ENCODE measurements at regions not wholly inside any gene's neighbourhood (a gene's known extent, or its start where the extent isn't known, plus 50 kb on each side); places are given as distances from the start of the nearest gene placed in this dataset.

DNA sequence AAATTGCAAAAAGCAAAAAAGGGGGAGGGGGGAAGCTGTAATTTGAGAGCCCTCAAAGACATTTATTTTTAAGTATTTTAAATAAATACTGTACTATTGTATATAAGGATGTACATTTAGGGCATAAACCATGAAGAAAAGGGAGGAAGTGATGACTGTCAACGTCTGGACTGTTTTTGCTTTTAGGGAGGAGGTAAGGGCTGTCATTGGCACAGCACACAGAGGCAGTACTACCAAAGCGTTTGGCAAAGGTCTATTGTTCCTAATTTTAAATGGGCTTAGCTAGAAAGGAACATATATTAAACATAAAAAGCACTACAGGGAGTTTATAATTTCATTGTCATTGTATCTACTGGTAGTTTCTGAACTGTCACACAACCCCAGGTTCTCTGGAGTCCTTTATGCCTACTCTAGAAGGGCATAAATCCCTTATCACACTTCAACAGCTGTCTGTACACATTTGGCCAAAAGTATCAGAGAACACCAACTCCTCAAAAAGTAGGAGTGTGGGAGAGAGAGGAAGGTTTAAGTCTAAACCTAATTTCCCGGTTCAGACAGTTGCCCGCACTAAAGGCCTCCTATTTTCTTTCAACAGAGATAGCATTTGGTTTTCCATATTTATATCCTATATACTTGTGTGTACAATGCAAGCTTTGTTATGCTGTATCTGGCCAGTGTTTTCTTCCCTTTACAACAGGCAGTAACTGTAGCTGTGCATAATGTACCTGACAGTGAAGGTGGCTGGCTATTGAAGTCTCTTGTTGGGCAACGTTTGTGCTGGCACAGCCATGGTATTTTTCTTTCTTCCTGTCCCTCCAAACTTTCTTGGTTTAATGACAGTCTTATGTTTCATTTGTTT is 406.2 kb downstream of the KLF5 start:
- H3K4me3 ChIP-seq (ENCODE audit: low read depth, low read length) = no peak overlapping the region
- no peak for DNase-seq (ENCODE audit: low read depth)
- TF ChIP-seq, protein P1, sequence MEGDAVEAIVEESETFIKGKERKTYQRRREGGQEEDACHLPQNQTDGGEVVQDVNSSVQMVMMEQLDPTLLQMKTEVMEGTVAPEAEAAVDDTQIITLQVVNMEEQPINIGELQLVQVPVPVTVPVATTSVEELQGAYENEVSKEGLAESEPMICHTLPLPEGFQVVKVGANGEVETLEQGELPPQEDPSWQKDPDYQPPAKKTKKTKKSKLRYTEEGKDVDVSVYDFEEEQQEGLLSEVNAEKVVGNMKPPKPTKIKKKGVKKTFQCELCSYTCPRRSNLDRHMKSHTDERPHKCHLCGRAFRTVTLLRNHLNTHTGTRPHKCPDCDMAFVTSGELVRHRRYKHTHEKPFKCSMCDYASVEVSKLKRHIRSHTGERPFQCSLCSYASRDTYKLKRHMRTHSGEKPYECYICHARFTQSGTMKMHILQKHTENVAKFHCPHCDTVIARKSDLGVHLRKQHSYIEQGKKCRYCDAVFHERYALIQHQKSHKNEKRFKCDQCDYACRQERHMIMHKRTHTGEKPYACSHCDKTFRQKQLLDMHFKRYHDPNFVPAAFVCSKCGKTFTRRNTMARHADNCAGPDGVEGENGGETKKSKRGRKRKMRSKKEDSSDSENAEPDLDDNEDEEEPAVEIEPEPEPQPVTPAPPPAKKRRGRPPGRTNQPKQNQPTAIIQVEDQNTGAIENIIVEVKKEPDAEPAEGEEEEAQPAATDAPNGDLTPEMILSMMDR (IDR thresholded peaks at IDR 0.05; ENCODE audit: insufficient read depth, low read depth, low read length, missing control alignments) = no peak

DNA sequence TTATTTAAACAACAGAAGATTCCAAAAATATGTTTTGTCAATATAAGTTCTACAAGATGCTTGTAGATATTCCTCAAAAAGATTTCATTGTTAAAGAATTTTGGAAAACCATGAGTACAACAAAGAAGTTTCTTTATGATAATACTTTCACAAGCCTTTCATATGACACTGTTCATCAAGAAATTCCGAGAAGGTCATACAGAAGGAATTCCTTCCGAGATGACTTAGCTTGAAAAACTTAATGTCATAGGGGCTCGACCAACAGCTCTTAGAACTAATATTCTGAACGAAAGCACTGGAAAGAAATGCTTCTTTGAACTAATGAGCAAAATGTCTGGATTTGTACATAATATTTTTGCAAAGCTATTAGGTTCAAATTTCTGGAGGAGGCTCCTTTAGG is 403.4 kb downstream of the KLF5 start:
- DNase-seq (ENCODE audit: low read depth) = no peak

DNA sequence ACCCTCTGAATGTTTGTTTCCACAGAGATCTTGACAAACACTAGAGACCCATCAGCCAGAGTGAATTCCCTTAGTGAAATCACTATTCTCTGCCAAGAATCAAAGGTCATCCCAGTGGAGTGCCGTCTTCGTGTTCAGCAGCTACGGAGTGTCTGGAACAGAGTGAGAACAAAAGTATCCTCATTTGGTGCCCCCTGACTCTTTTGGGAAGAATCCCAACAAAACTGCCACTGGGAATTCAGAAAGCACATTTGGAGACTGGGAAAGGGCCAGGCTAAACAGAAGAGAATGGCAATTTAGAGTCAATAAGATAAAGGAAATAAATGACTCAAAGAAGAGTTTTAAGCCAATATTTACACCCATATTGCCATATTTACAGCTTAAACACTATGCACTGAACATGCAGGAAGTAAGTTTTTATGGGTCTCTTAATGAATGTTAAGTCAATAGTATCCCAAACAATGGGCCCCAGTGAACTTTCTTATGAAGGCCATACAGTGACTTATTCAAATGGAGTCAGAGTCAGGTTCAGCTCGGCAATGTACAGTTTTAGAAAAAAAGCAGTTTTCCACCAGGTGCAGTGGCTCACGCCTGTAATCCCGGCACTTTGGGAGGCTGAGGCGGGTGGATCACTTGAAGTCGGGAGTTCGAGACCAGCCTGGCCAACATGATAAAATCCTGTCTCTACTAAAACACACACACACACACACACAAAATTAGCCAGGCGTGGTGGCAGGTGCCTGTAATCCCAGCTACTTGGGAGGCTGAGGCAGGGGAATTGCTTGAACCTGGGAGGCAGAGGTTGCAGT is 392.6 kb downstream of the KLF5 start:
- no peak overlapping the region for H3K4me3 ChIP-seq (ENCODE audit: low read depth, low read length)
- TF ChIP-seq, protein P1 (IDR thresholded peaks at IDR 0.05; ENCODE audit: insufficient read depth, low read depth, low read length, missing control alignments) = no peak
- DNase-seq (ENCODE audit: low read depth) = no peak

More for the DNA sequence above, 403.4 kb downstream of the KLF5 start:
- H3K4me3 ChIP-seq (ENCODE audit: low read depth, low read length) = no peak overlapping the region
- TF ChIP-seq, protein P1 (IDR thresholded peaks at IDR 0.05; ENCODE audit: insufficient read depth, low read depth, low read length, missing control alignments) = no peak

DNA sequence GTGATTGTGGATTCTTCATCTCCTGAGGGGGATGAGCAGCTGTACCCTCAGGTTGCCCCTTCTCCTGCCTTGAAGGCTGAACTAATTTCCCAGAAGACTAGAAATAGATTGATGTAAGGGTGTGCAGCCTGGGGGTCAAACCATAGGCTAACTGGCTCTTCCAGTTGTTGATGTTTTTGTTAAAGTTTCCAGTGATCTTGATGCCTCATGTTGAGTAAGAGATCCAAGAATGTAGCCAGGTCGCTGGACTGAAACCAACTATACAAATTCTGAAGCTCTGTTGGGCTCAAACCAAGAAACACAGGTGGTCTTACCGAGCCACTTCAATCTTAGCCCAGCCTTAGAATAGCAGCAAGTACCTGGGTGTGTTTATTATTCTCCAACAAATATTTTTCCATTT is 391.8 kb downstream of the KLF5 start:
- DNase-seq (ENCODE audit: low read depth) = no peak
- TF ChIP-seq, protein P1 (IDR thresholded peaks at IDR 0.05; ENCODE audit: insufficient read depth, low read depth, low read length, missing control alignments) = no peak
- H3K4me3 ChIP-seq (ENCODE audit: low read depth, low read length) = no peak overlapping the region

DNA sequence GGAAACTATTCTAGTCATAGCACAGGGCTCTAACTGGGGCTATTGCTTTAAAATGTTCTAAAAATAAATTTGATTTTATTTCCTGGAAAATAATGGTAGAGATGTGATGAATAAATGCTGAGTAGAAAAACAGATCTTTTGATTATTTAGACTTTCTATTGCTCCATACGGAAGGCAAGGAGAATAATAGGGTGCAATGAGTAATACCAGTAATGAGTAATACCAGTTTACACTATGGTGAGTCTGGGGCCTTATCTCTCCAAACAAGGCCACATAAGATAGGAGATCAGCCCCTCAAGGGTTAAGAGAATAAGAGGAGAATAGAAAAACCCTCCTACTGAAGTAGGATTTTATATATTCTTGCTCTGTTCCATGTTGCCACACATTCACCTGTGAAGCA is 390.4 kb downstream of the KLF5 start:
- no peak overlapping the region for H3K4me3 ChIP-seq (ENCODE audit: low read depth, low read length)
- TF ChIP-seq, protein P1 (IDR thresholded peaks at IDR 0.05; ENCODE audit: insufficient read depth, low read depth, low read length, missing control alignments) = no peak
- no peak for DNase-seq (ENCODE audit: low read depth)

DNA sequence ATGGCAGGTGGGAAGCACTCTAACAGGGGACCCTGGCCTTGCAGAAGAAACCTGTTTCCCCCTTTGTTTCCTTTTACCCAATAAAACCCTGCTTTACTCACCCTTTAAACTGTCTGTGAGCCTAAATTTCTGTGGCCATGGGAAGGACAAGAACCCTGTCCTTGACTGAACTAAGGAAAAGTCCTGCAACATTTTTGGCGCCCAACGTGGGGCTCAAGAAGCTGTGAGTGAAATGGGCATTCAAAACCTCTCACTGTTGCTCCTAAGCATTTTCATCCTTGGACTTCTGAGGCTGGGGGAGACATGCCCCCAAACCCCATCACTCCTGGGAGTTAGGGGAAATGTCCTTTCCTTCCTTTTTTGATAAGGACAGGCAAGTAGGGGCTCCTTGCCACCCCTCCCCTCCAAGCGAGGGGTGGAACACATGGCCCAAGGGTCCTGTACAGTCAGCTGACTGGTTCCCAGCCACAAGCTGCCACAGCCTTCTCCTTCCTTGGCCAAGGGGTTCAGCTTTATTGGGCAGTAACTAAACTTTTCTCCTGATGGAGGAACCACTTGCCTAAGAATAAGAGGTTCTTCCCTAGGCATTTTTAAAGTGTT is 381.6 kb downstream of the KLF5 start:
- TF ChIP-seq, protein P1 (IDR thresholded peaks at IDR 0.05; ENCODE audit: insufficient read depth, low read depth, low read length, missing control alignments) = no peak
- DNase-seq (ENCODE audit: low read depth) = no peak
- H3K4me3 ChIP-seq (ENCODE audit: low read depth, low read length) = no peak overlapping the region

All from GM12865 (cell line).